HG02623 (cell line): ENCODE measurements at regions not wholly inside any gene's neighbourhood (a gene's known extent, or its start where the extent isn't known, plus 50 kb on each side); places are given as distances from the start of the nearest gene placed in this dataset.
"Not testable (repeated sequence)": the region's sequence is repeated elsewhere in the genome, so short reads cannot be mapped to it uniquely, and the experiment has no call there.

Experiments used
- ATAC-seq: cut with Tn5 transposase; IDR thresholded peaks from one replicate; pipeline ENCODE4 v1.9.1; 2021; ENCODE audit warnings: moderate library complexity; ENCODE audit not compliant: unreplicated experiment

GRCh38 chr4:125573786-125574185 lies 259.0 kb downstream of the FAT4 start:
- ATAC-seq: no peak

- ATAC-seq: no peak
These were observed 267.5 kb downstream of the FAT4 start for GRCh38 chr4:125582302-125582701.

- ATAC-seq: no peak
These were observed 275.4 kb downstream of the FAT4 start for GRCh38 chr4:125590158-125590557.

GRCh38 chr4:125591290-125591689 lies 276.5 kb downstream of the FAT4 start:
- no peak for ATAC-seq

GRCh38 chr4:125594056-125594602 lies 279.4 kb downstream of the FAT4 start:
- no peak for ATAC-seq

GRCh38 chr4:125605926-125606325 lies 291.2 kb downstream of the FAT4 start:
- ATAC-seq: not testable (repeated sequence)

GRCh38 chr4:125620066-125620860 lies 305.5 kb downstream of the FAT4 start:
- ATAC-seq: no peak

GRCh38 chr4:125624951-125625350 lies 310.2 kb downstream of the FAT4 start:
- ATAC-seq: no peak

- ATAC-seq: no peak
These were observed 312.2 kb downstream of the FAT4 start for GRCh38 chr4:125626946-125627345.

GRCh38 chr4:125639182-125639621 lies 324.4 kb downstream of the FAT4 start:
- no peak for ATAC-seq

- ATAC-seq: no peak
These were observed 326.9 kb downstream of the FAT4 start for GRCh38 chr4:125641611-125642010.

- ATAC-seq: no peak
These were observed 327.9 kb downstream of the FAT4 start for GRCh38 chr4:125642645-125643044.

GRCh38 chr4:125649452-125649851 lies 334.7 kb downstream of the FAT4 start:
- no peak for ATAC-seq

GRCh38 chr4:125650557-125650956 lies 335.8 kb downstream of the FAT4 start:
- no peak for ATAC-seq

- not testable (repeated sequence) for ATAC-seq
These were observed 337.1 kb downstream of the FAT4 start for GRCh38 chr4:125651707-125652357.

- no peak for ATAC-seq
These were observed 344.0 kb downstream of the FAT4 start for GRCh38 chr4:125658773-125659172.

- ATAC-seq: no peak
These were observed 349.4 kb downstream of the FAT4 start for GRCh38 chr4:125663896-125664767.

- ATAC-seq: no peak
These were observed 351.9 kb downstream of the FAT4 start for GRCh38 chr4:125666635-125667034.

- no peak for ATAC-seq
These were observed 361.4 kb downstream of the FAT4 start for GRCh38 chr4:125676156-125676555.

- no peak for ATAC-seq
These were observed 361.8 kb downstream of the FAT4 start for GRCh38 chr4:125676583-125676982.

GRCh38 chr4:125677665-125678307 lies 363.0 kb downstream of the FAT4 start:
- ATAC-seq: no peak
